ENCODE measurements at regions not wholly inside any gene's neighbourhood (a gene's known extent, or its start where the extent isn't known, plus 50 kb on each side); places are given as distances from the start of the nearest gene placed in this dataset.

GRCh38 chr14:97021001-97021400, 223.8 kb downstream of the VRK1 start:
- ChIA-PET CTCF (no interaction called here), POLR2A (no interaction called here)
- Histone ChIP-seq H3K4me3 (ENCODE audit: low read depth, low read length) (no peak overlapping the region), H3K9me3 (ENCODE audit: control insufficient read depth, insufficient read depth, low read length) (peaks cover 37% of the 10 kb centered on the region), H3K27me3 (ENCODE audit: control insufficient read depth, insufficient read depth, low read length) (no peaks in the 10 kb centered on the region), H3K27ac (ENCODE audit: low read depth, low read length) (no peak overlapping the region)
- no peak for DNase-seq (ENCODE audit: low read depth, low spot score)
- TF ChIP-seq CTCF (IDR thresholded peaks at IDR 0.05; ENCODE audit: low read depth, low read length) = no peak

- Histone ChIP-seq H3K9me3 (ENCODE audit: control insufficient read depth, insufficient read depth, low read length) (peaks cover 36% of the 10 kb centered on the region), H3K27ac (ENCODE audit: low read depth, low read length) (no peak overlapping the region), H3K27me3 (ENCODE audit: control insufficient read depth, insufficient read depth, low read length) (no peaks in the 10 kb centered on the region), H3K4me3 (ENCODE audit: low read depth, low read length) (no peak overlapping the region)
- ChIA-PET POLR2A (no interaction called here), CTCF (no interaction called here)
- no peak for TF ChIP-seq CTCF (IDR thresholded peaks at IDR 0.05; ENCODE audit: low read depth, low read length)
- no peak for DNase-seq (ENCODE audit: low read depth, low spot score)
Observed at GRCh38 chr14:97021571-97022168, 224.5 kb downstream of the VRK1 start.

GRCh38 chr14:97022741-97023140, 225.6 kb downstream of the VRK1 start:
- POLR2A ChIA-PET = no interaction called here
- no peak overlapping the region for H3K27ac ChIP-seq (ENCODE audit: low read depth, low read length)
- CTCF ChIA-PET = no interaction called here
- peaks cover 37% of the 10 kb centered on the region for H3K9me3 ChIP-seq (ENCODE audit: control insufficient read depth, insufficient read depth, low read length)
- DNase-seq (ENCODE audit: low read depth, low spot score) = no peak
- no peak for TF ChIP-seq CTCF (IDR thresholded peaks at IDR 0.05; ENCODE audit: low read depth, low read length)
- H3K27me3 ChIP-seq (ENCODE audit: control insufficient read depth, insufficient read depth, low read length) = no peaks in the 10 kb centered on the region
- H3K4me3 ChIP-seq (ENCODE audit: low read depth, low read length) = no peak overlapping the region

GRCh38 chr14:97023871-97024270, 226.7 kb downstream of the VRK1 start:
- no peak for TF ChIP-seq CTCF (IDR thresholded peaks at IDR 0.05; ENCODE audit: low read depth, low read length)
- CTCF ChIA-PET = no interaction called here
- no peaks in the 10 kb centered on the region for H3K27me3 ChIP-seq (ENCODE audit: control insufficient read depth, insufficient read depth, low read length)
- POLR2A ChIA-PET = no interaction called here
- H3K27ac ChIP-seq (ENCODE audit: low read depth, low read length) = no peak overlapping the region
- DNase-seq (ENCODE audit: low read depth, low spot score) = no peak
- H3K4me3 ChIP-seq (ENCODE audit: low read depth, low read length) = no peak overlapping the region
- H3K9me3 ChIP-seq (ENCODE audit: control insufficient read depth, insufficient read depth, low read length) = peaks cover 37% of the 10 kb centered on the region

GRCh38 chr14:97024300-97024699, 227.1 kb downstream of the VRK1 start:
- no peak overlapping the region for H3K27ac ChIP-seq (ENCODE audit: low read depth, low read length)
- no peak for DNase-seq (ENCODE audit: low read depth, low spot score)
- ChIA-PET POLR2A (no interaction called here), CTCF (no interaction called here)
- H3K9me3 ChIP-seq (ENCODE audit: control insufficient read depth, insufficient read depth, low read length) = peaks cover 33% of the 10 kb centered on the region
- no peak for TF ChIP-seq CTCF (IDR thresholded peaks at IDR 0.05; ENCODE audit: low read depth, low read length)
- H3K27me3 ChIP-seq (ENCODE audit: control insufficient read depth, insufficient read depth, low read length) = no peaks in the 10 kb centered on the region
- no peak overlapping the region for H3K4me3 ChIP-seq (ENCODE audit: low read depth, low read length)

Measured in AG04450 (cell line).